SK-N-SH (cell line): ENCODE measurements at regions not wholly inside any gene's neighbourhood (a gene's known extent, or its start where the extent isn't known, plus 50 kb on each side); places are given as distances from the start of the nearest gene placed in this dataset.

Experiments used
- CHD2 ChIP-seq: fragments of 150-350 bp; IDR thresholded peaks from 2 replicates; pipeline ENCODE4 v1.6.1; 2018; ENCODE audit warnings: low read length; ENCODE audit not compliant: partially characterized antibody
- CTCF ChIP-seq: fragments of 200-600 bp; sonication (generic); IDR thresholded peaks from 2 replicates; pipeline ENCODE4 v1.6.1; 2017; ENCODE audit warnings: antibody characterized with exemption, mild to moderate bottlenecking, moderate library complexity
- EZH2phosphoT487 ChIP-seq: fragments of 200-600 bp; sonication (generic); IDR thresholded peaks from 2 replicates; pipeline ENCODE4 v1.6.1; 2017; ENCODE audit warnings: low read depth, mixed run types, mild to moderate bottlenecking, antibody characterized with exemption, moderate library complexity, borderline replicate concordance
- GATA2 ChIP-seq: sonication (generic); formaldehyde crosslinking; IDR thresholded peaks from 2 replicates; pipeline ENCODE4 v1.5.0; 2020; ENCODE audit warnings: mild to moderate bottlenecking, missing genetic modification reagents
- MXI1 ChIP-seq: IDR thresholded peaks from 2 replicates; pipeline ENCODE4 v1.6.1; 2012; ENCODE audit warnings: mild to moderate bottlenecking, low read depth, low read length, improper control_type of control experiment
- TAF1 ChIP-seq: IDR thresholded peaks from 2 replicates; pipeline ENCODE4 v1.6.1; 2012; ENCODE audit warnings: low read depth, mild to moderate bottlenecking, low read length, moderate library complexity, borderline replicate concordance
- TEAD4 ChIP-seq: IDR thresholded peaks from 2 replicates; pipeline ENCODE4 v1.4.0; 2012; ENCODE audit warnings: mild to moderate bottlenecking, borderline replicate concordance; ENCODE audit not compliant: insufficient read depth
- TF ChIP-seq, protein P1 (sequence below): IDR thresholded peaks from 2 replicates; pipeline ENCODE4 v1.6.1; 2012; ENCODE audit warnings: mild to moderate bottlenecking, low read depth, low read length, moderate library complexity
- TF ChIP-seq, protein P2 (sequence below): IDR thresholded peaks from 2 replicates; pipeline ENCODE4 v1.4.0; 2012; ENCODE audit warnings: low read depth

- TF ChIP-seq CHD2 (no peak), GATA2 (CRISPR knock-in tag) (no peak), CTCF (no peak), TEAD4 (no peak), MXI1 (no peak), EZH2phosphoT487 (no peak), TAF1 (no peak)
- TF ChIP-seq, protein P1, sequence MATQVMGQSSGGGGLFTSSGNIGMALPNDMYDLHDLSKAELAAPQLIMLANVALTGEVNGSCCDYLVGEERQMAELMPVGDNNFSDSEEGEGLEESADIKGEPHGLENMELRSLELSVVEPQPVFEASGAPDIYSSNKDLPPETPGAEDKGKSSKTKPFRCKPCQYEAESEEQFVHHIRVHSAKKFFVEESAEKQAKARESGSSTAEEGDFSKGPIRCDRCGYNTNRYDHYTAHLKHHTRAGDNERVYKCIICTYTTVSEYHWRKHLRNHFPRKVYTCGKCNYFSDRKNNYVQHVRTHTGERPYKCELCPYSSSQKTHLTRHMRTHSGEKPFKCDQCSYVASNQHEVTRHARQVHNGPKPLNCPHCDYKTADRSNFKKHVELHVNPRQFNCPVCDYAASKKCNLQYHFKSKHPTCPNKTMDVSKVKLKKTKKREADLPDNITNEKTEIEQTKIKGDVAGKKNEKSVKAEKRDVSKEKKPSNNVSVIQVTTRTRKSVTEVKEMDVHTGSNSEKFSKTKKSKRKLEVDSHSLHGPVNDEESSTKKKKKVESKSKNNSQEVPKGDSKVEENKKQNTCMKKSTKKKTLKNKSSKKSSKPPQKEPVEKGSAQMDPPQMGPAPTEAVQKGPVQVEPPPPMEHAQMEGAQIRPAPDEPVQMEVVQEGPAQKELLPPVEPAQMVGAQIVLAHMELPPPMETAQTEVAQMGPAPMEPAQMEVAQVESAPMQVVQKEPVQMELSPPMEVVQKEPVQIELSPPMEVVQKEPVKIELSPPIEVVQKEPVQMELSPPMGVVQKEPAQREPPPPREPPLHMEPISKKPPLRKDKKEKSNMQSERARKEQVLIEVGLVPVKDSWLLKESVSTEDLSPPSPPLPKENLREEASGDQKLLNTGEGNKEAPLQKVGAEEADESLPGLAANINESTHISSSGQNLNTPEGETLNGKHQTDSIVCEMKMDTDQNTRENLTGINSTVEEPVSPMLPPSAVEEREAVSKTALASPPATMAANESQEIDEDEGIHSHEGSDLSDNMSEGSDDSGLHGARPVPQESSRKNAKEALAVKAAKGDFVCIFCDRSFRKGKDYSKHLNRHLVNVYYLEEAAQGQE = no peak
- TF ChIP-seq, protein P2, sequence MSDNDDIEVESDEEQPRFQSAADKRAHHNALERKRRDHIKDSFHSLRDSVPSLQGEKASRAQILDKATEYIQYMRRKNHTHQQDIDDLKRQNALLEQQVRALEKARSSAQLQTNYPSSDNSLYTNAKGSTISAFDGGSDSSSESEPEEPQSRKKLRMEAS = no peak
Measured at GRCh38 chr18:56319953-56320352, 318.4 kb downstream of the TXNL1 start.
